Tibial nerve (tissue), 4 donors: ENCODE measurements at regions not wholly inside any gene's neighbourhood (a gene's known extent, or its start where the extent isn't known, plus 50 kb on each side); places are given as distances from the start of the nearest gene placed in this dataset.

ENCODE experiments used
- DNase-seq, 2 donors: peaks; one replicate each; pipeline ENCODE4 v3.0.0-alpha.2; 2019; ENCODE audit warnings: low spot score in 2 of 2
- H3K27ac ChIP-seq, 4 donors: fragments of 200-600 bp; sonication (generic) in 3 of 4; one replicate each; pipeline ENCODE4 v1.5.1; 2017 to 2019; ENCODE audit warnings: mild to moderate bottlenecking in 1 of 4
- H3K27me3 ChIP-seq, 2 donors: fragments of 200-600 bp; sonication (generic) in 1 of 2; one replicate each; pipeline versions ENCODE4 v1.5.1 to v1.6.0; 2017 to 2019
- H3K36me3 ChIP-seq, 3 donors: fragments of 200-600 bp; sonication (generic); one replicate each; pipeline ENCODE4 v1.5.1; 2018 to 2019
- H3K4me1 ChIP-seq, 4 donors: fragments of 200-600 bp; sonication (generic) in 3 of 4; one replicate each; pipeline ENCODE4 v1.5.1; 2017 to 2019
- H3K4me3 ChIP-seq, 4 donors: fragments of 200-600 bp; sonication (generic) in 3 of 4; one replicate each; pipeline ENCODE4 v1.5.1; 2017 to 2019; ENCODE audit warnings: mild to moderate bottlenecking in 1 of 4, moderate library complexity in 1 of 4
- H3K9me3 ChIP-seq, 4 donors: fragments of 200-600 bp; sonication (generic) in 3 of 4; one replicate each; pipeline ENCODE4 v1.5.1; 2017 to 2019
- EP300 ChIP-seq, 2 donors: sonication (generic); formaldehyde crosslinking; IDR thresholded peaks; one replicate each; pipeline ENCODE4 v1.6.1; 2017; ENCODE audit warnings: antibody characterized with exemption in 2 of 2, mild to moderate bottlenecking in 1 of 2
- POLR2A ChIP-seq, 2 donors: fragments of 450-650 bp; IDR thresholded peaks; one replicate each; pipeline ENCODE4 v1.6.1; 2017; ENCODE audit warnings: antibody characterized with exemption in 2 of 2, mild to moderate bottlenecking in 2 of 2, moderate library complexity in 2 of 2
- WGBS, 2 donors: methylation state at CpG; one replicate each; pipeline ENCODE4 v1.1.5; 2018; 5-methylcytosine and 5-hydroxymethylcytosine counted together
- TF ChIP-seq, protein P1 (sequence below), 5 experiments: fragments of 200-600 bp in 3 of 5; fragments of 450-650 bp in 2 of 5; sonication (generic) in 3 of 5; IDR thresholded peaks; one replicate each; pipeline ENCODE4 v1.5.1; 2016 to 2019; ENCODE audit warnings: antibody characterized with exemption in 5 of 5, mild to moderate bottlenecking in 3 of 5, moderate library complexity in 2 of 5

DNA sequence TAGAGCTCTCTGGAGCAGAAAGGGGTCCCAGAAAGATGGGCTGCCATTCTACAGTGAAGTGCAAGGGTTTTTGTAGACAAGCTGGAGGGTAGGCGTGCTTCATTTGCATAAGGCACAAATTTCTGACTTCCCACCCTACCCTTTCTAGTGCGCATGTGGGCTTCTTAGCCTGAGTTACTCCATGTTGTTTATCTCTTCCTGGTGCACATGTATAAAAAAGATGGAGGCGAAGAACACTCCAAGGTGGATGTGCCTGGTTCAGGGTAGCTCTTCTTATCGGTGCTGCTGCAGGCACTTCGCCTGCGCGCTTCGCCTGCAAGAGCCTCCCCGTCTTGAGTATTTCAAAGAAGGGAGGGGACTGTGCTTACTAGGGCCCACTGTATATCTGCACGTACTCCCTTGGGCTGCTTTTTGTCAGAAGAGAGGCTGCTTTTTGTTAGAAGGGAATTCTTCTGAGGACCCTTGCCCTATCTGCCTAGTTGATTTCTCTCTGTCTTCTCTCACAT is 1047.3 kb upstream of the CNTN5 start:
- Histone ChIP-seq H3K27me3 (no peaks in the 10 kb centered on the region), H3K9me3 (no peaks in the 10 kb centered on the region), H3K27ac (no peak overlapping the region), H3K4me3 (no peak overlapping the region), H3K4me1 (no peaks in the 10 kb centered on the region), H3K36me3 (no peaks in the 10 kb centered on the region)
- WGBS, 2 donors: 58 to 61% methylated on average over 5 to 9 of the region's 10 CpGs
- DNase-seq: no peak
- TF ChIP-seq, protein P1, sequence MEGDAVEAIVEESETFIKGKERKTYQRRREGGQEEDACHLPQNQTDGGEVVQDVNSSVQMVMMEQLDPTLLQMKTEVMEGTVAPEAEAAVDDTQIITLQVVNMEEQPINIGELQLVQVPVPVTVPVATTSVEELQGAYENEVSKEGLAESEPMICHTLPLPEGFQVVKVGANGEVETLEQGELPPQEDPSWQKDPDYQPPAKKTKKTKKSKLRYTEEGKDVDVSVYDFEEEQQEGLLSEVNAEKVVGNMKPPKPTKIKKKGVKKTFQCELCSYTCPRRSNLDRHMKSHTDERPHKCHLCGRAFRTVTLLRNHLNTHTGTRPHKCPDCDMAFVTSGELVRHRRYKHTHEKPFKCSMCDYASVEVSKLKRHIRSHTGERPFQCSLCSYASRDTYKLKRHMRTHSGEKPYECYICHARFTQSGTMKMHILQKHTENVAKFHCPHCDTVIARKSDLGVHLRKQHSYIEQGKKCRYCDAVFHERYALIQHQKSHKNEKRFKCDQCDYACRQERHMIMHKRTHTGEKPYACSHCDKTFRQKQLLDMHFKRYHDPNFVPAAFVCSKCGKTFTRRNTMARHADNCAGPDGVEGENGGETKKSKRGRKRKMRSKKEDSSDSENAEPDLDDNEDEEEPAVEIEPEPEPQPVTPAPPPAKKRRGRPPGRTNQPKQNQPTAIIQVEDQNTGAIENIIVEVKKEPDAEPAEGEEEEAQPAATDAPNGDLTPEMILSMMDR (IDR thresholded peaks at IDR 0.05): no peak
- TF ChIP-seq POLR2A (IDR thresholded peaks at IDR 0.05): no peak
- TF ChIP-seq EP300 (IDR thresholded peaks at IDR 0.05): no peak

DNA sequence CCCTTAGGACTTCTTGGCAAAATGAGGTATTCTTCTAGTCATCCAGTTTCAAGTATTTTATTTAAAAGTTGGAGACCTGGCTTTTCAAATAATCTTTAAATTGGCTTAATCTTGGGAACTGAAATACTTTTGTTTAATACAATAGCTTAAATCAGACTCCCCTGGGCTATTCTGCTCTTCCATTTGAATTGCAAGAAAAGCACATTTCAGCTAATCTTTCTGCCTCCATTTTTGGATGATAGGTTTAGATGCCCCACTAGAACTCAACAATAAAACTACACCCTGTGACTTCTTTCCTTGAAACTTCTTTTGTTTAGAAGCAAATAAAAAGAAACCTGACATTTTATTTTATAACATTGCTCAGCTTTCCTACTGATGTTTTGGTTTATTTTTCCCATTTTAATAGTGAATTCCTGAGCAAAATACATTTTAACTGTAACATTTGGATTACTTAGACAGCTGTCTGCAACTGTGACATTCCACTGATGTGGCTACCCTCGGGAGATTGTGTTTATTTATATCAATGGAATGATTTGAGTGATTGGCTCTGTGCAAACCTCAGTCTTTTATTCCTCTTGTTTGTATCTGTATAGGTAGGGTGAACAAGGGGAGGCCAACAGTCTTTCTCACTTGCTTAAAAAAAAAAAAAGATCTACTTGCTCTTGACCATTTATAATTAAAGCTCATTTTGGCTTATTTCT is 1045.8 kb upstream of the CNTN5 start:
- DNase-seq: no peak
- Histone ChIP-seq H3K4me3 (no peak overlapping the region), H3K36me3 (no peaks in the 10 kb centered on the region), H3K9me3 (no peaks in the 10 kb centered on the region), H3K4me1 (no peaks in the 10 kb centered on the region), H3K27ac (no peak overlapping the region), H3K27me3 (no peaks in the 10 kb centered on the region)
- 19 to 36% methylated on average over 1 of the region's 1 CpG for WGBS, 2 donors
- TF ChIP-seq EP300 (IDR thresholded peaks at IDR 0.05) (no peak), POLR2A (IDR thresholded peaks at IDR 0.05) (no peak)
- TF ChIP-seq, protein P1 (IDR thresholded peaks at IDR 0.05): no peak

DNA sequence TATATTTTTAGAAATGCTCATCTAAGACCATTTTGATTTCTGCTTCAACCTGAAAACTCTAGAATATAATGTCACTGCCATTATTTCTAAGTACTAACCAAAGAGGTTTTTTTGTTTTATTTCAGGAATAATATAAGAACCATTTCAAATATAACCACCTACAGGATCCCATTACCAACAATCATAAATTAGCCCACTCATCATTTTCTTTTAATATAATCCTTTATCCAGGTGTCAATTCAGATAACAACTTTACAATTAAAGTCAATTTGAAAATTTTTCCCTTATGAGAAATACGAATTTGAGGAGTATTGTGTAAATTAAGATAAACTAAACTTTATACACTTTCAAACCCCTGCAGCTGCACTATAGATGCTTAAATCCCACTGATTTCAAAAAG is 1043.0 kb upstream of the CNTN5 start:
- DNase-seq: no peak
- H3K27ac ChIP-seq: no peak overlapping the region
- TF ChIP-seq EP300 (IDR thresholded peaks at IDR 0.05) (no peak), POLR2A (IDR thresholded peaks at IDR 0.05) (no peak)
- TF ChIP-seq, protein P1 (IDR thresholded peaks at IDR 0.05): no peak
- H3K9me3 ChIP-seq: no peaks in the 10 kb centered on the region
- 72 to 73% methylated on average over 1 of the region's 1 CpG for WGBS, 2 donors
- H3K27me3 ChIP-seq: no peaks in the 10 kb centered on the region
- H3K36me3 ChIP-seq: no peaks in the 10 kb centered on the region
- H3K4me3 ChIP-seq: no peak overlapping the region
- no peaks in the 10 kb centered on the region for H3K4me1 ChIP-seq

DNA sequence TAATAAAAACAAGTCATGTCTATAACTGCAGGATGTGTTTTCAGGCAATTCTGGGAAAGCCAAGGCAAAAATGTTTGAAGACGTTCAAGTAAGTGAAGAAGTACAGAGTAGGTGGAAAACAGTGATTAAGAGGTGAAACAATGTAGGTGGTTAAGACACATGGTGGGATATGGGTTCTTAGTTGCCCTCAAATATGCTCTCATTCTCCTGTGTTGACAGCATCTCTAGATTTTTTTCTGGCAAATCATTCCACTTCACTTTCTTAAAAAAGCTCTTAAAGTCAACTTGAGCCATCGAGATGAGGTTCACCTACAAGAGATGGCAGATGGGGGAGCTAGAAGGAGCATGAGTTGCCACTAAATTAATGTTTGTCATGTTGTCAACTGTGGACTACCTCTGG is 1041.0 kb upstream of the CNTN5 start:
- no peak for TF ChIP-seq POLR2A (IDR thresholded peaks at IDR 0.05)
- TF ChIP-seq EP300 (IDR thresholded peaks at IDR 0.05): no peak
- TF ChIP-seq, protein P1 (IDR thresholded peaks at IDR 0.05): no peak
- Histone ChIP-seq H3K9me3 (no peaks in the 10 kb centered on the region), H3K36me3 (no peaks in the 10 kb centered on the region), H3K4me3 (no peak overlapping the region), H3K4me1 (no peaks in the 10 kb centered on the region), H3K27ac (no peak overlapping the region), H3K27me3 (no peaks in the 10 kb centered on the region)
- 90 to 94% methylated on average over 2 of the region's 2 CpGs for WGBS, 2 donors
- DNase-seq: no peak

DNA sequence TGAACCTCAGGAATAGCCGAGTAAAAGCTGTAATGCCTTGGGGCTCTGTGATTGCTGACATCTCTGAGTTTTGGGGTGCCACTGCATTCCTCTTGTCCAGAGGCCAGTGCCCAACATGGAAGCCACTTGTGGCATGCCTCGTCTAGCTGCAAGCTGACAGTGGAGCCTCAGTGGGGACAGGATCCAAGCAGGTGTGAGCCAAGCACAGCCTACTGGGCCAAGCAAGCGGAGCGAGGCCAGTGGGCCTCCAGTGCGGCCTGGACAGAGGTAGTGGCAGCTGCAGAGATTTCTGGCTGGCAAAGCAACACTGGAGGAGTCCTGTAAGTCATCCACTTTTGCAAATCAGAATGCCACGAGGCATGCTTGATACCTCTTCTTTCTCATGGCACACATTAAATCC is 1038.2 kb upstream of the CNTN5 start:
- WGBS, 2 donors: 92 to 96% methylated on average over 6 of the region's 6 CpGs

More for the DNA sequence above, 1038.2 kb upstream of the CNTN5 start:
- H3K36me3 ChIP-seq: no peaks in the 10 kb centered on the region
- H3K27me3 ChIP-seq: no peaks in the 10 kb centered on the region
- no peak for DNase-seq
- no peaks in the 10 kb centered on the region for H3K4me1 ChIP-seq
- TF ChIP-seq POLR2A (IDR thresholded peaks at IDR 0.05): no peak
- TF ChIP-seq, protein P1 (IDR thresholded peaks at IDR 0.05): no peak
- TF ChIP-seq EP300 (IDR thresholded peaks at IDR 0.05): no peak
- no peaks in the 10 kb centered on the region for H3K9me3 ChIP-seq
- H3K4me3 ChIP-seq: no peak overlapping the region
- no peak overlapping the region for H3K27ac ChIP-seq
